HFF-Myc (cell line): ENCODE measurements at regions not wholly inside any gene's neighbourhood (a gene's known extent, or its start where the extent isn't known, plus 50 kb on each side); places are given as distances from the start of the nearest gene placed in this dataset.

Source experiments
- DNase-seq: peaks from one replicate; pipeline ENCODE4 v3.0.0-alpha.2; 2011; ENCODE audit warnings: low read depth; ENCODE audit errors: extremely low read depth
- H3K4me3 ChIP-seq: replicated peaks from 2 replicates; pipeline ENCODE4 v1.5.1; 2011; ENCODE audit warnings: low read depth, mild to moderate bottlenecking, control low read depth, low read length
- TF ChIP-seq, protein P1 (sequence below): IDR thresholded peaks from 2 replicates; pipeline ENCODE4 v1.5.1; 2012; ENCODE audit warnings: mild to moderate bottlenecking, low read depth, low read length, control low read depth; ENCODE audit errors: missing control alignments

DNA sequence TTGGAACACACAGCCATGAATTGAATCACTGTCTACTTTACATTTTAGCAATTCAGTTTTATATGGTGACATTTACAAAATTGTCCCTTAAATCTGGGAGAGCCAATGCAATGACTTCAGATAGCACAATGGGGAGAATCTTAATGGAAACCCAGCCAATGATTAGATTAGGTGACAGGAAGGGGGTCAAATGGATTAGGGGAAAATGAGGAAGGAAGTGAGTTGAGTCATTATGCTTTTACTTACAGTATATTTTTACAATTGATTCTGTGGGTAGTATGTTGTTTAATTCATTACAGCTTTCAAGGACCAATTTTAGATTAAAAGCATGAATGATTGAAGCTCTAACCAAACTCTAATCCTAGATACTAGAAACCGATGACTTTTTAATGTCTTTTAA lies 229.8 kb downstream of the SOX4 start:
- TF ChIP-seq, protein P1, sequence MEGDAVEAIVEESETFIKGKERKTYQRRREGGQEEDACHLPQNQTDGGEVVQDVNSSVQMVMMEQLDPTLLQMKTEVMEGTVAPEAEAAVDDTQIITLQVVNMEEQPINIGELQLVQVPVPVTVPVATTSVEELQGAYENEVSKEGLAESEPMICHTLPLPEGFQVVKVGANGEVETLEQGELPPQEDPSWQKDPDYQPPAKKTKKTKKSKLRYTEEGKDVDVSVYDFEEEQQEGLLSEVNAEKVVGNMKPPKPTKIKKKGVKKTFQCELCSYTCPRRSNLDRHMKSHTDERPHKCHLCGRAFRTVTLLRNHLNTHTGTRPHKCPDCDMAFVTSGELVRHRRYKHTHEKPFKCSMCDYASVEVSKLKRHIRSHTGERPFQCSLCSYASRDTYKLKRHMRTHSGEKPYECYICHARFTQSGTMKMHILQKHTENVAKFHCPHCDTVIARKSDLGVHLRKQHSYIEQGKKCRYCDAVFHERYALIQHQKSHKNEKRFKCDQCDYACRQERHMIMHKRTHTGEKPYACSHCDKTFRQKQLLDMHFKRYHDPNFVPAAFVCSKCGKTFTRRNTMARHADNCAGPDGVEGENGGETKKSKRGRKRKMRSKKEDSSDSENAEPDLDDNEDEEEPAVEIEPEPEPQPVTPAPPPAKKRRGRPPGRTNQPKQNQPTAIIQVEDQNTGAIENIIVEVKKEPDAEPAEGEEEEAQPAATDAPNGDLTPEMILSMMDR = no peak
- DNase-seq = no peak
- no peak overlapping the region for H3K4me3 ChIP-seq

DNA sequence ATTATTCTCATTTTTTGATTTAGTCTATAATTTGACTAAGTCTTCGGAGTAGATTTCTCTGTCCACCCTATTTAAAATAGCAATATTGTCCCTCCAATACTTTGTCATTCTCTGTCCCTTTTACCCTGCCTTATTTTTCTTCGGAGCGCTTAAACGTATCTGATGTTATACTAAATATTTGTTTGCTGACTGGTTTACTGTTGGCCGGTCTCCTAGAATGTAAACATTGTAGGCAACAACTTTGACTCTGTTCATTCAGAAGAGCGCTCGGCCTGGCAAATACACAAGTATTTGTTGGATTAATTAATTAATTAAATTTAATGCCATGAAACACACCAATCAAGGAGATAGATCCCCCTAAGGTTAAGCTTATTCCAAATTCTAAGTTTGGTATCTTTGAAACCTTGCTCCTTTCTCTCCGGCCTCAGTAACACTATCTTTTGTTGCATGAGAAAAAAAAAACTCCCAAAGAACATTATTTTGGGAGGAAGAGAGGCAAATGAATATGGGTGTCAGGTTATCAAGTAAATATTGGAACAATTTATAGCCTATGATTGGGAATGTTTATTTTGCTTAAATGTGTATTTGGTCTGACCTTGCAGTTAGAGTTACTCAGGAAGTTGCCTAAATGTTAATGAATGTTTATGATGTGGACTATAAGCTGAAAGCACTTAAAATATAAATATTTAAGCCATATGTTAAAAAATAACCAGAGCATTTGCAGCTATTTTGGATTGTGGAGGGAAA lies 231.1 kb downstream of the SOX4 start:
- DNase-seq = no peak
- TF ChIP-seq, protein P1 = no peak
- H3K4me3 ChIP-seq = no peak overlapping the region

DNA sequence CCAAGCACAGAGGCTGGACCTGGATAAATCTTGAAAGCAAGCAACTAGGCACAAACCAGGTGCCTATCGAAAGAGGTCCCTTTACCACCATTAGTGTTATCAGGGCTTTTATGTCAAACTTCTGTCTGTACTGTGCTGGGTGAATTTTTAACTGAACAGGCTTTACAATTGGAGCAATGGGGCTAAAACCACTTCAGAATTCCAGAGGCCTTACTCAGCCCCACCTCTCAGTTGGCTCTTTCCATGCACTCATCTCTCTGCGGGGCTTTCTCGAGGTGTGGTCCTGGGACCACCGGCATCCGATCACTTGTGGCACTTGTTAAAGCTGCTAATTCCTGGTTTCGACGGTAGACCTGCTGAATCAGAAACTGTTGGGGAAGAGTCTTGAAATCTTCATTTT lies 232.5 kb downstream of the SOX4 start:
- TF ChIP-seq, protein P1 = no peak
- DNase-seq = no peak
- no peak overlapping the region for H3K4me3 ChIP-seq

DNA sequence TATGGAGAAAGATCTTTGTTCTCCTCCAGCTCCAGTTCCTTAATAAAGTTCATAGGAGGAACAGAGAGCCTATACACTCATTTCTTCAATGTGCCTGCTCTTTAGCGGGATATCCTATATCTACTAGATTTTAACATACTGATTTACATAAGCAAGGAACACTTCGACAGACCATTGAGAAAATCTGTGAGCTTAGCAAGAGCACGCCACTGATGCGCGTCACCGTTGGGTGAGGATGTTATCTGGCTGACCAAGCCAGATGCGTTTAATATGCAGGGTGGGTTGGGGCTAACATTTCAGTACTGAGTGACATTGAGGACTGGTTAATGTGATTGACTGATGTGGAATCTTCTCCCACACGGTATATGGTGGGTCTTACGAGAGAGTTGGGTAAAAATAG lies 233.4 kb downstream of the SOX4 start:
- no peak for DNase-seq
- TF ChIP-seq, protein P1 = no peak
- no peak overlapping the region for H3K4me3 ChIP-seq

DNA sequence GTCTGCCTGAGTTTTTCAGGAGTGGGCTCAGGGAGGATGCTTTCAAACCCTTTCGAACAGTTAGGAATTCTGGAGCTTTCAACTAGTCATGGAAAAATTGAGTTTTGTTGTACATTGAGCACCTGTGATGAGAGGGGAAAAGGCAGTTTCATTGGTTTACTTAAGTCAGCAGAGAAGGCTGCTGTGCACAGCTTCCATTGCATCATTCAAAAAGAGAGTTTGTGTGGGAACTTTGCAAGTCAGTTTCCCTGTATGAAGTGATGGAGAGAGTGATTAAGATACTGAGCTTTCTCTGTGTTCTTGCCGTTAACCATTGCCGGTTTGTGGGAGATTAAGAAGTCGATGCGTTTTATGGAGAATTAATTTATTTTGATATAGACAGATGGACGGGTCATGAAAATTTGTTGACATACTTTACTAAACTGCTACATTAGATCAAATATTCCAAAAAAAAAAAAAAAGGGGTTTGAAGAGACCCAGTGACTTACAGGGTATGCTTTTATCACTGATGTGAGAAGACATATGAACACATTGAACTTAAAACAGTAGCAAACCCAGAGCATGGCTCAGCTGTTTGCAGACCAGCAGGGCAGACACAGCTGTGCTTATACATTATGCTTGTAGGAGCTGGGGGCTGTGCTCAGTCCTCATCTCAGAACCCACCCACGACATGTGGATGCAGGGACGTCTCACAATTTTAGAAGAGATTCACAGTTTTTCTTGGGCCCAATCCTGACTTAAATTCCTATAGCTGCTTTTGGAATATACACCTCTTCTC lies 234.1 kb downstream of the SOX4 start:
- TF ChIP-seq, protein P1 = no peak
- DNase-seq = no peak
- H3K4me3 ChIP-seq = no peak overlapping the region

DNA sequence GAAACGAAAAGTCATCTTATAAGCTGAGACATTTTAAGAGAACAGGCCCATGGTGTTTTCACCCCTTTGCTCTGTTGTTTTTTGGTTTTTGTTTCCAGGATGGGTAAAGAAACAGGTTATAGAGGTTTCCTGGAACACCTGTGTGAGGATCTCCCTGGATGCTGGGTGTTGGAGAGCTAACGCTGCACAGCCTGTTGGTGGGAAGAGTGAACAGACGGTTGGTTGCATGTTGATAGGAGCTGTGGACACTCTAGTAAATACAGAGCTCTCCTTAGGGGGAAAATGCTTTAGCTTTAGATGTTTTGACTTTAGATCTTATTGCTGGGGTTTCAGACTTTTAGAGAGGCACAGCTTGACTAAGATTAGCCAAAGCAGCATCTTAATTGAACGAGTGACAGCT lies 235.2 kb downstream of the SOX4 start:
- TF ChIP-seq, protein P1 = no peak
- H3K4me3 ChIP-seq = no peak overlapping the region
- DNase-seq = no peak

DNA sequence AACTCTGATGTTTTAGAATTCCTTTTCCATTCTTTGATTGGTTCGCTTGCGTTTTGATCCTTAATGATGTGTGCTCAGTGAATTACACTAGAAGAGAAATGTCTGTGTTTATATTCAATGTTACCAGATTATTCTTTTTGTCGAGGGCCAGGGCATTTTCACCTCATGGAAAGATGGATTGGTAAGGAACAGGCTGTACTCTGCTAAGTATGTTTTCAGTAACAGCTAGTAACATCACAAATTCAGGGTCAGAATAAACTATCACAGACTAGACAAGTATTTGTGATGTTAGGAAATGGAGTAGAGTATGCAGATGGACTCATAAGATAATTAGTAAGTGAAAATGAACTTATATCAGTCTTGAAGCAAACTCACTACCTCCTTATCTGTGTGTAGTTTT lies 235.6 kb downstream of the SOX4 start:
- TF ChIP-seq, protein P1 = no peak
- no peak overlapping the region for H3K4me3 ChIP-seq
- no peak for DNase-seq
